T-helper 2 cell treated with Interferon-gamma antibody and Interleukin-4, amounts not matched to agents 5 μg/mL and 100 μg/mL, for 36 hours (primary cell): ENCODE measurements at regions not wholly inside any gene's neighbourhood (a gene's known extent, or its start where the extent isn't known, plus 50 kb on each side); places are given as distances from the start of the nearest gene placed in this dataset.

Experiments used
- DNase-seq: peaks from one replicate; pipeline ENCODE4 v3.0.0; 2021; ENCODE audit warnings: low spot score
- H3K27ac Mint-ChIP-seq: one replicate; pipeline ENCODE4 v1.8.0; 2021; ENCODE audit warnings: mild to moderate bottlenecking, mixed read lengths
- H3K27me3 Mint-ChIP-seq: one replicate; pipeline ENCODE4 v1.8.0; 2021; ENCODE audit warnings: low read depth, mixed read lengths
- H3K36me3 Mint-ChIP-seq: one replicate; pipeline ENCODE4 v1.8.0; 2021; ENCODE audit warnings: low read depth, mixed read lengths
- H3K4me1 Mint-ChIP-seq: one replicate; pipeline ENCODE4 v1.8.0; 2021; ENCODE audit warnings: low read depth, mixed read lengths
- H3K4me3 Mint-ChIP-seq: one replicate; pipeline ENCODE4 v1.8.0; 2022; ENCODE audit warnings: mild to moderate bottlenecking, moderate library complexity, mixed read lengths
- H3K9me3 Mint-ChIP-seq: one replicate; pipeline ENCODE4 v1.8.0; 2021; ENCODE audit warnings: mixed read lengths

DNA sequence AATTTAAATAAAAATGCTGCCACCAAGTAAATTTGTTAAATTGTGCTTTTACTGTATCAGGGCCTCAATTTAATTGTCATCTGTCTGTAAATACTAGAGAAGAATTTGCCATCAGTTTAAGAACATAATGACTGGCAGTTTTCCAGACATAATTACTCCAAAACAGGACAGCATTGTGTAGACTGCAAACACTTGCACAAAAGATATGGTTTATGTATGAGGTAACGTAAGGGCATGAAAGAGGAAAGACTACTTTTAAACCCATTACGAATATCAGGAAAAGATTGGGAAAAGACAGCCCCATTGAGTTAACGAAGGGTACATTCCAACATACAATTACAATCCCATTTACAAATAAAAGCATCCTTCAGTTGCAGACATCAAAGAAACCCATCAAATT lies 59.8 kb upstream of the KRR1 start:
- Mint-ChIP-seq H3K9me3 (no peaks in the 10 kb centered on the region), H3K27me3 (peaks cover 10% of the 10 kb centered on the region), H3K36me3 (no peaks in the 10 kb centered on the region), H3K4me3 (no peak overlapping the region), H3K27ac (no peak overlapping the region), H3K4me1 (no peaks in the 10 kb centered on the region)
- DNase-seq: no peak

DNA sequence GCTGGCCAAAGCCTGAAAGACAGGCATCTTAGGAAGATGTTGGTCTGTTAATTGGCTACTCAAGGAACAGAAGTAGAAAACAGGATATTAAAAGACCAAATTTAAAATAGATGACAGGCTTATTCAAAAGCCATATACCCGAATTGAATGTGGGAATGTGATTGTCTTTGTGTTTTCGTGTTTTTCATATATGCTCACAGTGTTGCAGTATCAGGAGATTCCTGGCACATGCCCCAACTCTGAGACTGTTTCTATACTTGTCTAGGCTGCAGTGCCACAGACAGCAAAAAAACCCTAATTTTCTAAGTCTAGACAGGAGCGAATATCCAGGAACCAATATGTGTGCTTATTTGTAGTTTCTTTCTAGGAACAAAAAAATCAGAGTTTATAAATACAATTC lies 57.4 kb upstream of the KRR1 start:
- peaks cover 6% of the 10 kb centered on the region for H3K9me3 Mint-ChIP-seq
- H3K27me3 Mint-ChIP-seq: peaks cover 16% of the 10 kb centered on the region
- no peak for DNase-seq
- no peaks in the 10 kb centered on the region for H3K36me3 Mint-ChIP-seq
- peaks cover 2% of the 10 kb centered on the region for H3K4me1 Mint-ChIP-seq
- no peak overlapping the region for H3K27ac Mint-ChIP-seq
- no peak overlapping the region for H3K4me3 Mint-ChIP-seq

DNA sequence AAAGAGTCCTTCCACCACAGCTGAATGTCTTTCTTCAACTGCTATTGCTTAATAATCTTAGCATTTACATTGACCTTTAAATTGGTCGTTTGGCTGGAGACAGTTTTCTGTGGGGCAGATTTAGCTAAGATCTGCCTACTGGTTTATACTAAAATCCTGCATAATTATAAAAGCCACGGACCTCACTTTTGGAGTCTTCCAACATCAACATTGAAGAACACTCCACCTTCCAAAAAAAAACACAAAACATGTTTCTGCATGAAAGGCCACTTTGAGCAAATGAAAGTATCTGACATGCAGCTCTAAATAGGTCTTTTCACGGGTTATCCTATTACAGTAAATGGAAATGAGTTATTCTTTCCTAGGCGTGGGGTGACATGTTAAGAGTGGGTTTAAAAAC lies 57.0 kb upstream of the KRR1 start:
- H3K9me3 Mint-ChIP-seq: peaks cover 6% of the 10 kb centered on the region
- peaks cover 17% of the 10 kb centered on the region for H3K27me3 Mint-ChIP-seq

DNA sequence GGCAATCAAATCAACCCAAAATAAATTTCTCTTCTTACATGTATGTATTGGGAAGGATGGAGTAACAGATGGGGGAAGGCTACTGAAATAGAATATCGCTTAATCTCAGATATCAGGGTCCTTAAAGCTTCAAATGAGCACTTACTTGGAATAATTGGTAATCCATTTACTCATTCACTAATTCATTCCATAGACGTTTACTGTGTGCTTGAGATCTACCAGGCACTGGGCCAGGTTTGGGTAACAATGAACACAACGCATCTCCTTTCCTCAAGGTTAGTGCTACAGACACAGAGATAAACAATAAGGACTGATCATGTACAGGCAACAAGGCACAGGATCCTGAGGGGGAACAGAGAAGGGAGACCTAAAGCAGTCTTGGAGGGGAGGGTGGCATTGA lies 54.4 kb upstream of the KRR1 start:
- Mint-ChIP-seq H3K27ac (no peak overlapping the region), H3K9me3 (peaks cover 6% of the 10 kb centered on the region), H3K36me3 (no peaks in the 10 kb centered on the region), H3K27me3 (peaks cover 27% of the 10 kb centered on the region), H3K4me1 (peaks cover 2% of the 10 kb centered on the region), H3K4me3 (no peak overlapping the region)
- DNase-seq: no peak

More for the DNA sequence above, 57.0 kb upstream of the KRR1 start:
- Mint-ChIP-seq H3K27ac (no peak overlapping the region), H3K36me3 (no peaks in the 10 kb centered on the region), H3K4me3 (no peak overlapping the region), H3K4me1 (peaks cover 2% of the 10 kb centered on the region)
- DNase-seq: no peak

DNA sequence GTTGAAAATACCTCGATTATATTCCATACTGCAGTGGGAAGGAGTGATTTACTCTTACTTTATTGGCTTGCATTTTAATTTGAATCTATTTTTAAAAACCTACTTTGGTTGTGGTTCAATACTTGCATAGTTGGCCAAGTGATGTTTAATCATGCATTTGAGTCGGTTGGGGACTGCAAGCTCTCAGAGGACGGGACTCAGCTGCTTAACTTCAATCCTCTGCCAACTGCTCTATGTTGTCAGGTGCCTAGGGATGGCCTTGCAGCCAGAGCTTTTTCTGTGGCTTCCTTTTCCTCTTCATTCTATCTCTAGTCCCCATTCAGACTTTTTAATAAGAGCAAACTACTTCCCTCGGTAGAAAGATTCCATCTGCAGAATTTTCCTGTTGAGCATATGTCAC lies 53.4 kb upstream of the KRR1 start:
- Mint-ChIP-seq H3K27me3 (peaks cover 32% of the 10 kb centered on the region), H3K36me3 (no peaks in the 10 kb centered on the region), H3K27ac (no peak overlapping the region), H3K4me3 (no peak overlapping the region), H3K4me1 (peaks cover 2% of the 10 kb centered on the region), H3K9me3 (peaks cover 6% of the 10 kb centered on the region)
- no peak for DNase-seq

DNA sequence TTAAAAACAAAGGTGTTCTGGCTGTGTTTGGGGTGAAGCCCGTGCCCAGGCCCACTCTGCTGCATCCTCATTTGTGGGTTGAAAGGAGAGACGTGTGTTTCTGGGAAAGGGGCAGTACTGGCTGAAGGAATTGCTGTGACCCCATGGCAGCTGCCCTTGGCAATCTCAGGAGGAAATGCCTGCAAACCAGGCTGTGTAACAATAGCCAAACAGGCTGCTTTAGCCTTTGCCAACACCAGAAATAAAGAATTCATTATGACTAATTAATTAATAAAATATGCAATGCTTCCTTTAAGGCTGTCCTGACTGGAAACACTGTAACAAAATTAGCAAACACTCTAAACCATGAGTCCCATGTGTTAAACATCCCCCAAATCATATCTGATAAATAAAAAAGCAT lies 53.0 kb upstream of the KRR1 start:
- Mint-ChIP-seq H3K36me3 (no peaks in the 10 kb centered on the region), H3K27ac (no peak overlapping the region), H3K4me3 (no peak overlapping the region), H3K27me3 (peaks cover 33% of the 10 kb centered on the region), H3K9me3 (peaks cover 6% of the 10 kb centered on the region), H3K4me1 (peaks cover 2% of the 10 kb centered on the region)
- DNase-seq: no peak

DNA sequence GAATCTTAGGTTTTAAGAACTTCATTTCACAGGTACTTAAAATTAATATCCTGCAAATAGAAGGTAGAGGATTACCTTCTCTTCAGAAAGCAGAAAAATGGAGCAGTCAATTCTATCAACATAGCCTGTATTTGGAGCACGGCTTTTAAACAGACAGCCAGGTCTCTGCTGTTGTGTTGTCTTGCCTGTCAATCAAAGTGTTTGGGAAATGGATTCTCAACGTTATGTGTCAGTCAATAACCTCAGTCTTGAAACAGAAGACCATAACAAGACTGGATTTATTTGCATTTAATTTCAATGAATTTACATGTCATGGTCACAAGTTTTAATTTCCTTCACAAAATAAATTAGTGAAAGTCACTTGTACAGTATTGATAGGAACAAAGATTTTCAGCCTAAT lies 51.9 kb upstream of the KRR1 start:
- peaks cover 2% of the 10 kb centered on the region for H3K4me1 Mint-ChIP-seq
- H3K27me3 Mint-ChIP-seq: peaks cover 39% of the 10 kb centered on the region
- no peaks in the 10 kb centered on the region for H3K36me3 Mint-ChIP-seq
- no peak overlapping the region for H3K4me3 Mint-ChIP-seq
- peaks cover 6% of the 10 kb centered on the region for H3K9me3 Mint-ChIP-seq
- no peak for DNase-seq
- H3K27ac Mint-ChIP-seq: no peak overlapping the region

DNA sequence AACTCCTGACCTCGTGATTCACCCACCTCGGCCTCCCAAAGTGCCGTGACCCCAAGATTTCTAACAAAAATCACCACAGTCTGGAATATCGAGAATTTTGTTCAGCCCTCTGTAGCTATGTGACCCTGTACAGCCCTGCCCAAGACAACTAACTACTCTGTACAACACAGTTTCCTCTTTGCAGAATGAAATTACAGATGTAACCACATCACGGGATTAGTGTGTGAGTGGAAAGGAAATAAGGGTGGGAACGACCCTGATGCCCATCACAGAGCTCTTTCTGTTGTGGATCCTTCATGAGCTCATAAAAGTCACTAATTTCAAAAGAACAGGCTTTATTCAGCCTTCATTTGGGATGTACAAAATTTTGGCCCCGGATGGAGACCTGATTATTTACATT lies 50.5 kb upstream of the KRR1 start:
- DNase-seq: no peak
- H3K4me3 Mint-ChIP-seq: no peak overlapping the region
- H3K4me1 Mint-ChIP-seq: peaks cover 2% of the 10 kb centered on the region
- peaks cover 39% of the 10 kb centered on the region for H3K27me3 Mint-ChIP-seq
- no peaks in the 10 kb centered on the region for H3K36me3 Mint-ChIP-seq
- H3K27ac Mint-ChIP-seq: no peak overlapping the region
- peaks cover 6% of the 10 kb centered on the region for H3K9me3 Mint-ChIP-seq
